Gastroesophageal sphincter (tissue), 4 donors: ENCODE measurements at regions not wholly inside any gene's neighbourhood (a gene's known extent, or its start where the extent isn't known, plus 50 kb on each side); places are given as distances from the start of the nearest gene placed in this dataset.

Experiments
- ATAC-seq: fragments of 150-250 bp; one replicate; pipeline ENCODE4 v1.9.1; 2016; ENCODE audit warnings: mild to moderate bottlenecking, moderate library complexity
- H3K27ac ChIP-seq, 4 donors: fragments of 200-600 bp; sonication (generic) in 3 of 4; 1 replicate in 3 of 4; 2 replicates in 1 of 4; pipeline ENCODE4 v1.5.1; 2016 to 2019
- H3K27me3 ChIP-seq: fragments of 200-600 bp; sonication (generic); one replicate; pipeline ENCODE4 v1.5.1; 2019
- H3K36me3 ChIP-seq, 2 donors: fragments of 200-600 bp; sonication (generic); one replicate each; pipeline ENCODE4 v1.5.1; 2019; ENCODE audit warnings: control low read depth in 1 of 2
- H3K4me1 ChIP-seq, 3 donors: fragments of 200-600 bp; sonication (generic); 1 replicate in 2 of 3; 2 replicates in 1 of 3; pipeline ENCODE4 v1.5.1; 2016 to 2019; ENCODE audit warnings: control low read depth in 2 of 3
- H3K4me3 ChIP-seq, 2 donors: fragments of 200-600 bp; sonication (generic); one replicate each; pipeline ENCODE4 v1.5.1; 2019; ENCODE audit warnings: mild to moderate bottlenecking in 1 of 2, moderate library complexity in 1 of 2
- H3K9me3 ChIP-seq, 3 donors: fragments of 200-600 bp; sonication (generic); one replicate each; pipeline ENCODE4 v1.5.1; 2017 to 2019; ENCODE audit warnings: control low read depth in 2 of 3
- CTCF ChIP-seq, 4 experiments: fragments of 200-600 bp in 2 of 4; fragments of 450-650 bp in 2 of 4; sonication (generic) in 1 of 4; IDR thresholded peaks; one replicate each; pipeline ENCODE4 v1.5.1; 2017 to 2019; ENCODE audit warnings: antibody characterized with exemption in 4 of 4, mild to moderate bottlenecking in 2 of 4, moderate library complexity in 2 of 4
- EP300 ChIP-seq: sonication (generic); formaldehyde crosslinking; IDR thresholded peaks from one replicate; pipeline ENCODE4 v1.6.1; 2017; ENCODE audit warnings: antibody characterized with exemption, mild to moderate bottlenecking
- POLR2A ChIP-seq, 2 donors: fragments of 450-650 bp; IDR thresholded peaks; one replicate each; pipeline ENCODE4 v1.6.1; 2017; ENCODE audit warnings: antibody characterized with exemption in 2 of 2, mild to moderate bottlenecking in 2 of 2, moderate library complexity in 1 of 2
- POLR2AphosphoS5 ChIP-seq: sonication (generic); formaldehyde crosslinking; IDR thresholded peaks from one replicate; pipeline ENCODE4 v1.6.1; 2017; ENCODE audit warnings: antibody characterized with exemption
- WGBS, 2 donors: methylation state at CpG; one replicate each; pipeline ENCODE4 v1.1.5; 2018; ENCODE audit warnings: low coverage in 1 of 2; 5-methylcytosine and 5-hydroxymethylcytosine counted together

DNA sequence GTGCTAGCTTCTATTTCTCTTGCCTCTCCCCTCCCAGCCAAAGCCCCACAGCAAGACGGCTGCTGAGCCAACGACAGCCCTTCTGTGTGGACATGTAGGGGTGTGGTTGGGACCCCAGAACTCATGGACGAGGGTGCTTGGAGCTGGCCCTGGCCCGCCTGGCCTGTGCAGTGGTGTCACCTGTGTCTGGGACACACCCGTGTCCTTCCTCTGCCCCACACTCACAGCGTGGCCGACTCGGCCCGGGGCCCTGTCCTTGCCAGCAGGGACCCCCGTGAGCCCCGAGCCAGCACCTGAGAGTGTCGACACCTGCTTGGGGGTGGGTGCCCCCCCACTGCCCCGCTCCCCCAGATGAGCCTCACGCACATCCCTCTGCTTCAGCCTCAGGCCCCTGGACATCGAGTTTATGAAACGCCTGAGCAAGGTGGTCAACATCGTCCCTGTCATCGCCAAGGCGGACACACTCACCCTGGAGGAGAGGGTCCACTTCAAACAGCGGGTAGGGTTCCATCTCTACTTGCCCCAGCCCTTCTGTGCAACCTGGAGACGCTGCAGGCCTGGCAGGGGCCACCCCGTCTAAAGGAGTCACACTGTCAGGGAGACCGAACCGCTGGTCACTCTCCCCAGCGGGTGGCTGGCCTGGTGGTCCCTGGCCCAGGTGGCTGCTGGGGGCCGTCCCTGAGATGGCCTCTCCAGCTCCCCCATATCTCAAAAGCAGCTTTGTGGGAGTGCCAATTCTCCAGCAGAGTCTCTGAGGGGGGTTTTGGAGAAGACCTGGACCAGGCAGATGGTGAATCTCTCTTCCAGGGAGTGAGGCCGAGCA, 349.8 kb downstream of the SEC14L1 start:
- TF ChIP-seq CTCF (IDR thresholded peaks at IDR 0.05): no peak
- TF ChIP-seq POLR2A (IDR thresholded peaks at IDR 0.05): no peak
- no peak for TF ChIP-seq EP300
- no peak for TF ChIP-seq POLR2AphosphoS5
- ATAC-seq: peak; percentile 0
- no peaks in the 10 kb centered on the region for H3K27me3 ChIP-seq
- H3K4me1 ChIP-seq: peaks cover 0 to 60% (median 30%) of the 10 kb centered on the region in 3 donors
- peaks cover 0 to 84% of the 10 kb centered on the region in 2 donors for H3K36me3 ChIP-seq
- no peak overlapping the region for H3K4me3 ChIP-seq
- H3K9me3 ChIP-seq: no peaks in the 10 kb centered on the region
- WGBS, 2 donors: 90% methylated on average over 4 of the region's 27 CpGs; no CpG with 5 or more reads in 1 of the 2 donors
- H3K27ac ChIP-seq: peak overlapping the region; percentile 49 to 85 (median 79)

DNA sequence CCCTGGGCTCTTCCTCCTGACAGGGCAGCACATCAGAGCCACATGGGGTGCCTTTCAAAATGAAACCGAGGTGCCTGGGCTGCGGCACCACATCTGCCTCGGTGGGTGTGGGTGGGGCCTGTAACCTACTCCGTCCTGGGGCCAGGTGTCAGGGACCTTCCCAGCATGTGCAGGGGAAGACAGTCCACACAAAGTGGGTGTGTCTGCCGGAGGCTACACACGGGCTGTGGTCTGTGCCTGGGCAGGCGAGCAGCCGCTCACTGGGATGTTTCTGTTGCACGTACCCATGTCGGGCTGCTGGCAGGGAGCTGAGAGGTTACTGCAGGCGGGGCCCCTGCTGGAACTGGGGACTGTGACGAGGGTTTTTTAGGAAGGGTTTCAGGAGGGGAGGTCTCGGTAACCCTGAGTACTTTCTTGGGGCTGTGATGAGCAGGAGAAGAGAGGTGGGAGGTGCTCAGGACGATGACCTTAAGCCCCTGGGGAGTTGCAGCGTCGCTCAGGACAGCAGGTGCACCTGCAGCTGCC, 351.2 kb downstream of the SEC14L1 start:
- H3K9me3 ChIP-seq: no peaks in the 10 kb centered on the region
- peaks cover 0 to 60% (median 30%) of the 10 kb centered on the region in 3 donors for H3K4me1 ChIP-seq
- WGBS, 2 donors: no CpG with 5 or more reads among the region's 16 CpGs
- H3K4me3 ChIP-seq: no peak overlapping the region
- peak overlapping the region in 3 of 4 donors; percentile 59 to 81 (median 79) for H3K27ac ChIP-seq
- no peaks in the 10 kb centered on the region for H3K27me3 ChIP-seq
- TF ChIP-seq CTCF (IDR thresholded peaks at IDR 0.05): no peak
- no peak for TF ChIP-seq POLR2AphosphoS5
- TF ChIP-seq EP300: no peak
- TF ChIP-seq POLR2A (IDR thresholded peaks at IDR 0.05): no peak
- no peak for ATAC-seq
- peaks cover 0 to 93% of the 10 kb centered on the region in 2 donors for H3K36me3 ChIP-seq

DNA sequence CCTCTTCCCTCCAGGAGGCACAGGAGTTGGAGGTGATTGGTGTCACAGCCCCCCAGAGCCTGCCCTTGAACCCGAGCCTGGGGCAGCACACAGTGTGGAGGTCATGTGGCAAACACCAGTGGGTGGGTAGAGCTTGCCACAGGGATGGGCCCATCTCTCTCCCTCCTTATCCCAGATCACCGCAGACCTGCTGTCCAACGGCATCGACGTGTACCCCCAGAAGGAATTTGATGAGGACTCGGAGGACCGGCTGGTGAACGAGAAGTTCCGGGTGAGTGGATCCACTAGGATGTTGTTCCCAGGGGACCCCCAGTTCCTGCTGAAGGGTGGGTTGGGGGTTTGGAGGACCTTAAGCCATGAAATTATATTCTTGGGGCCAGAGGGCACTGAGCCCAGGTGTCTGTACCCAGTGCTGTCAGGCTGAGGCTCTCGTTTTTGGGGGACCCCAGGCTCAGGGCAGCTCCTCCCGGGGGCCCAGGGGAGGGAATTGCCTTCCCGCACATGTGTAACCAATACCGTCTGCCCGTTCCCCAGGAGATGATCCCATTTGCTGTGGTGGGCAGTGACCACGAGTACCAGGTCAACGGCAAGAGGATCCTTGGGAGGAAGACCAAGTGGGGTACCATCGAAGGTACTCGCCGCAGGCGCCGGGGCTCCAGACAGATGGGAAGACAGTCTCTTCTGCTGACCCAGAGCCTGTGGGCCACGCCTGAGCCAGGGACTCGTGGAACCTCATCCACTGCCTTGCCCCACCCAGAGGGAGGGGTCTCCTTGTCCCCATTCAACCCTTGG, 351.9 kb downstream of the SEC14L1 start:
- WGBS, 2 donors: 79% methylated on average over 7 of the region's 23 CpGs; no CpG with 5 or more reads in 1 of the 2 donors
- TF ChIP-seq POLR2AphosphoS5: no peak
- no peak for TF ChIP-seq CTCF (IDR thresholded peaks at IDR 0.05)
- no peak for TF ChIP-seq POLR2A (IDR thresholded peaks at IDR 0.05)
- no peak for ATAC-seq
- Histone ChIP-seq H3K4me1 (peaks cover 0 to 60% (median 30%) of the 10 kb centered on the region in 3 donors), H3K27ac (peak overlapping the region in 3 of 4 donors; percentile 59 to 81 (median 79)), H3K36me3 (peaks cover 0 to 93% of the 10 kb centered on the region in 2 donors), H3K27me3 (no peaks in the 10 kb centered on the region), H3K9me3 (no peaks in the 10 kb centered on the region), H3K4me3 (no peak overlapping the region)

GRCh38 chr17:77493238-77493820, 352.6 kb downstream of the SEC14L1 start:
- 55 to 85% methylated on average over 2 to 3 of the region's 11 CpGs for WGBS, 2 donors
- no peak for ATAC-seq

More at GRCh38 chr17:77493238-77493820, 352.6 kb downstream of the SEC14L1 start:
- peaks cover 0 to 57% (median 30%) of the 10 kb centered on the region in 3 donors for H3K4me1 ChIP-seq
- no peak overlapping the region for H3K4me3 ChIP-seq
- peak overlapping the region in 3 of 4 donors; percentile 59 to 81 (median 79) for H3K27ac ChIP-seq
- H3K27me3 ChIP-seq: no peaks in the 10 kb centered on the region
- H3K9me3 ChIP-seq: no peaks in the 10 kb centered on the region
- TF ChIP-seq POLR2A (IDR thresholded peaks at IDR 0.05): no peak
- TF ChIP-seq POLR2AphosphoS5: no peak
- TF ChIP-seq CTCF (IDR thresholded peaks at IDR 0.05): no peak
- TF ChIP-seq EP300: no peak
- H3K36me3 ChIP-seq: peaks cover 0 to 93% of the 10 kb centered on the region in 2 donors
